ENCODE measurements at regions not wholly inside any gene's neighbourhood (a gene's known extent, or its start where the extent isn't known, plus 50 kb on each side); places are given as distances from the start of the nearest gene placed in this dataset.

- Histone ChIP-seq H3K9me3 (ENCODE audit: control insufficient read depth in 1 of 2, insufficient read depth in 1 of 2, low read depth in 1 of 2, low read length in 2 of 2) (peaks cover 0 to under 1% of the 10 kb centered on the region in 2 experiments; a peak in 1 of 4 replicates), H3K79me2 (ENCODE audit: insufficient read depth, low read length) (no peaks in the 10 kb centered on the region), H3K36me3 (ENCODE audit: control insufficient read depth in 1 of 2, insufficient read depth in 2 of 2, low read length in 2 of 2) (no peaks in the 10 kb centered on the region), H3K4me2 (ENCODE audit: low read length) (no peak overlapping the region), H3K4me1 (ENCODE audit: control insufficient read depth in 1 of 2, insufficient read depth in 2 of 2, low read length in 2 of 2) (no peaks in the 10 kb centered on the region), H3K9ac (ENCODE audit: low read length) (no peak overlapping the region), H3K27me3 (ENCODE audit: insufficient read depth, low read length) (no peaks in the 10 kb centered on the region), H3K9me2 (ENCODE audit: insufficient read depth) (no peaks in the 10 kb centered on the region), H4K20me1 (ENCODE audit: insufficient read depth) (no peaks in the 10 kb centered on the region), H3K4me3 (replicated peaks in 1 of 2; ENCODE audit: low read depth in 1 of 2, low read length in 2 of 2) (no peak overlapping the region), H3K27ac (ENCODE audit: low read depth, low read length) (no peak overlapping the region), H2AFZ (ENCODE audit: low read depth, low read length, poor library complexity, severe bottlenecking) (no peak overlapping the region)
- ChIA-PET RAD21 (ENCODE audit: low non-redundant PET in 1 of 2, low total read pairs in 2 of 2, uncharacterized antibody in 2 of 2, unreplicated experiment in 2 of 2) (no interaction called here), POLR2A (no interaction called here), CTCF (no interaction called here)
- TF ChIP-seq TCF7L2 (IDR thresholded peaks at IDR 0.05; ENCODE audit: borderline replicate concordance, extremely low read depth, insufficient read depth, insufficient read length) (no peak), CBX3 (IDR thresholded peaks at IDR 0.05; ENCODE audit: low read depth) (no peak), ELF1 (IDR thresholded peaks at IDR 0.05; ENCODE audit: borderline replicate concordance, low read depth) (no peak), SIN3A (IDR thresholded peaks at IDR 0.05; ENCODE audit: low read depth) (no peak), SP1 (IDR thresholded peaks at IDR 0.05; ENCODE audit: low read depth) (no peak), ZNF274 (IDR thresholded peaks at IDR 0.05; ENCODE audit: low read depth, low read length) (no peak), EZH2phosphoT487 (IDR thresholded peaks at IDR 0.05; ENCODE audit: borderline replicate concordance) (no peak), FOSL1 (IDR thresholded peaks at IDR 0.05; ENCODE audit: low read depth) (no peak), REST (IDR thresholded peaks at IDR 0.05; ENCODE audit: low read depth) (no peak), SRF (IDR thresholded peaks at IDR 0.05; ENCODE audit: low read depth) (no peak), CEBPB (IDR thresholded peaks at IDR 0.05; ENCODE audit: low read depth) (no peak), RAD21 (IDR thresholded peaks at IDR 0.05; ENCODE audit: low read depth) (no peak), JUND (IDR thresholded peaks at IDR 0.05) (no peak), ATF3 (IDR thresholded peaks at IDR 0.05) (no peak), EZH2 (IDR thresholded peaks at IDR 0.05) (no peak), POLR2AphosphoS5 (IDR thresholded peaks at IDR 0.05; ENCODE audit: low read depth, low read length) (no peak), ZFX (IDR thresholded peaks at IDR 0.05) (no peak), EGR1 (IDR thresholded peaks at IDR 0.05; ENCODE audit: low read depth) (no peak)
- TF ChIP-seq, protein P1, sequence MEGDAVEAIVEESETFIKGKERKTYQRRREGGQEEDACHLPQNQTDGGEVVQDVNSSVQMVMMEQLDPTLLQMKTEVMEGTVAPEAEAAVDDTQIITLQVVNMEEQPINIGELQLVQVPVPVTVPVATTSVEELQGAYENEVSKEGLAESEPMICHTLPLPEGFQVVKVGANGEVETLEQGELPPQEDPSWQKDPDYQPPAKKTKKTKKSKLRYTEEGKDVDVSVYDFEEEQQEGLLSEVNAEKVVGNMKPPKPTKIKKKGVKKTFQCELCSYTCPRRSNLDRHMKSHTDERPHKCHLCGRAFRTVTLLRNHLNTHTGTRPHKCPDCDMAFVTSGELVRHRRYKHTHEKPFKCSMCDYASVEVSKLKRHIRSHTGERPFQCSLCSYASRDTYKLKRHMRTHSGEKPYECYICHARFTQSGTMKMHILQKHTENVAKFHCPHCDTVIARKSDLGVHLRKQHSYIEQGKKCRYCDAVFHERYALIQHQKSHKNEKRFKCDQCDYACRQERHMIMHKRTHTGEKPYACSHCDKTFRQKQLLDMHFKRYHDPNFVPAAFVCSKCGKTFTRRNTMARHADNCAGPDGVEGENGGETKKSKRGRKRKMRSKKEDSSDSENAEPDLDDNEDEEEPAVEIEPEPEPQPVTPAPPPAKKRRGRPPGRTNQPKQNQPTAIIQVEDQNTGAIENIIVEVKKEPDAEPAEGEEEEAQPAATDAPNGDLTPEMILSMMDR (IDR thresholded peaks at IDR 0.05 in 2 of 3, conservative IDR thresholded peaks at IDR 0.05 in 1 of 3; ENCODE audit: borderline replicate concordance in 1 of 3, insufficient read depth in 1 of 3, low read depth in 2 of 3, low read length in 2 of 3): no peak
- TF ChIP-seq, protein P2, sequence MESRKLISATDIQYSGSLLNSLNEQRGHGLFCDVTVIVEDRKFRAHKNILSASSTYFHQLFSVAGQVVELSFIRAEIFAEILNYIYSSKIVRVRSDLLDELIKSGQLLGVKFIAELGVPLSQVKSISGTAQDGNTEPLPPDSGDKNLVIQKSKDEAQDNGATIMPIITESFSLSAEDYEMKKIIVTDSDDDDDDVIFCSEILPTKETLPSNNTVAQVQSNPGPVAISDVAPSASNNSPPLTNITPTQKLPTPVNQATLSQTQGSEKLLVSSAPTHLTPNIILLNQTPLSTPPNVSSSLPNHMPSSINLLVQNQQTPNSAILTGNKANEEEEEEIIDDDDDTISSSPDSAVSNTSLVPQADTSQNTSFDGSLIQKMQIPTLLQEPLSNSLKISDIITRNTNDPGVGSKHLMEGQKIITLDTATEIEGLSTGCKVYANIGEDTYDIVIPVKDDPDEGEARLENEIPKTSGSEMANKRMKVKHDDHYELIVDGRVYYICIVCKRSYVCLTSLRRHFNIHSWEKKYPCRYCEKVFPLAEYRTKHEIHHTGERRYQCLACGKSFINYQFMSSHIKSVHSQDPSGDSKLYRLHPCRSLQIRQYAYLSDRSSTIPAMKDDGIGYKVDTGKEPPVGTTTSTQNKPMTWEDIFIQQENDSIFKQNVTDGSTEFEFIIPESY (IDR thresholded peaks at IDR 0.05; ENCODE audit: extremely low read depth, insufficient replicate concordance, low read length): no peak
- intact Hi-C loops (cut with micrococcal nuclease): no loop called here
- ATAC-seq: no peak
- DNase-seq (ENCODE audit: low read depth, low spot score): no peak
- no TSS peak for BruUV-seq (replicated peaks)
These were observed 305.9 kb downstream of the AJAP1 start for GRCh38 chr1:4960336-4960735.

Measured in HCT116 (cell line).